ENCODE measurements at regions not wholly inside any gene's neighbourhood (a gene's known extent, or its start where the extent isn't known, plus 50 kb on each side); places are given as distances from the start of the nearest gene placed in this dataset.
"Not testable (repeated sequence)": the region's sequence is repeated elsewhere in the genome, so short reads cannot be mapped to it uniquely, and the experiment has no call there.

DNA sequence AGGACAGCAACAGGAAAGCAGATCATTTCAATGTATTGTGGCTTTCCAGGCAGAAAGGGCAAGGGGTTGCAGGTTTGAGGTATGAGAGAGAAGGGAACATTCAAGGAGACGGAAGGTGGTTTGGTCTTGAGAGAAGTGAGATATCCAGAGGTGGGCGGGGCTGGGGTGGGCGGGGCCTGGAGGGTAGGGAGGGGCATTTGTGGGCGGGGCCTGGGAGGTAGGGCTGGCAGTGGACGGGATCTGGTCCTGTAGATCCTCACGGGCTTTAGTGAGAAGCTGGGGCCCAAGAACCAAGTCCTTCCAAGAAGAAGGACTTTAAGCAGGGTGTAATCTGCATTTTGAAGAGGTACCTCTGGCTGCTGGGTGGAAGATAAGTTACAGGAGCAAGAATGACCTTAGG, 199.2 kb downstream of the MN1 start:
- H3K27ac ChIP-seq: no peak overlapping the region
- peaks cover 3% of the 10 kb centered on the region for H3K4me1 ChIP-seq (ENCODE audit: low read depth)
- no peak for DNase-seq (ENCODE audit: low read depth in 1 of 2, low spot score in 1 of 2)

DNA sequence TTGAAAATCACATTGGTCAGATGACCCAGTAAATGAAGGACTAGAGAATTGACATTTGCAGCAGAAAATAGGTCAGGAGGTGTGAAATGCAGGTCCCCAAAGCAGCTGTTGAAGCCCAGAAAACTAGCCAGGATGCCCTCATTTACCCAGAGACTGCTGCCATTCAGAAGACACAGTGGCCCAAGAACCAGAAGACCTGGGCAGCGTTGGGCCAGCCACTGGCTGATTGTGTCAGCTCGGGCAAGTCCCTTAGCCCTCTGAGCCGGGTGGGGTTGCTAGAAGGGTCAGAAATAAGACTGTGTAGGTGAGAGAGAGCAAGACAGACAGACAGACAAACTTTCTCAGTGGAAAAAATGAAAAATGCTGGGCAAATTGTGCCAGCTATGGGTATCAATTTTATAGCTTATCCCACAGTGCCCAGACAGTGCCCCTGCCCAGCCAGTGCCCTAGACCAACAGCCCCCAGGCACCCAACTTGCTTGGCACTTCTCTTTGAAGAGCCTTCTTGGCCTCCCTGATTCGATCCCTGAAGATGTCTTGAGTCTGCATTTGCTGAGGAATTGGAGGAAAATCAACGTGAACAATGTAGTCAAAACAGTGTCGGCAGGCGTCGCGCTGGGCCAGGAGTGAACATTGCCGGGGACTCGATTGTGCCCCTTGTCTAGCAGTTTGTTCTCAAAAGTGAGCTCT, 198.3 kb downstream of the MN1 start:
- TF ChIP-seq, protein P1, sequence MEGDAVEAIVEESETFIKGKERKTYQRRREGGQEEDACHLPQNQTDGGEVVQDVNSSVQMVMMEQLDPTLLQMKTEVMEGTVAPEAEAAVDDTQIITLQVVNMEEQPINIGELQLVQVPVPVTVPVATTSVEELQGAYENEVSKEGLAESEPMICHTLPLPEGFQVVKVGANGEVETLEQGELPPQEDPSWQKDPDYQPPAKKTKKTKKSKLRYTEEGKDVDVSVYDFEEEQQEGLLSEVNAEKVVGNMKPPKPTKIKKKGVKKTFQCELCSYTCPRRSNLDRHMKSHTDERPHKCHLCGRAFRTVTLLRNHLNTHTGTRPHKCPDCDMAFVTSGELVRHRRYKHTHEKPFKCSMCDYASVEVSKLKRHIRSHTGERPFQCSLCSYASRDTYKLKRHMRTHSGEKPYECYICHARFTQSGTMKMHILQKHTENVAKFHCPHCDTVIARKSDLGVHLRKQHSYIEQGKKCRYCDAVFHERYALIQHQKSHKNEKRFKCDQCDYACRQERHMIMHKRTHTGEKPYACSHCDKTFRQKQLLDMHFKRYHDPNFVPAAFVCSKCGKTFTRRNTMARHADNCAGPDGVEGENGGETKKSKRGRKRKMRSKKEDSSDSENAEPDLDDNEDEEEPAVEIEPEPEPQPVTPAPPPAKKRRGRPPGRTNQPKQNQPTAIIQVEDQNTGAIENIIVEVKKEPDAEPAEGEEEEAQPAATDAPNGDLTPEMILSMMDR (IDR thresholded peaks at IDR 0.05; ENCODE audit: low read depth, low read length): no peak
- no peak for DNase-seq (ENCODE audit: low read depth in 1 of 2, low spot score in 1 of 2)
- Histone ChIP-seq H3K4me3 (no peak overlapping the region), H3K4me1 (ENCODE audit: low read depth) (peaks cover 3% of the 10 kb centered on the region), H3K9me3 (ENCODE audit: low read depth) (no peaks in the 10 kb centered on the region), H3K27ac (no peak overlapping the region), H3K27me3 (no peaks in the 10 kb centered on the region), H3K36me3 (no peaks in the 10 kb centered on the region)

More for the DNA sequence above, 199.2 kb downstream of the MN1 start:
- Histone ChIP-seq H3K36me3 (no peaks in the 10 kb centered on the region), H3K27me3 (no peaks in the 10 kb centered on the region), H3K4me3 (no peak overlapping the region), H3K9me3 (ENCODE audit: low read depth) (no peaks in the 10 kb centered on the region)
- TF ChIP-seq, protein P1 (IDR thresholded peaks at IDR 0.05; ENCODE audit: low read depth, low read length): no peak

DNA sequence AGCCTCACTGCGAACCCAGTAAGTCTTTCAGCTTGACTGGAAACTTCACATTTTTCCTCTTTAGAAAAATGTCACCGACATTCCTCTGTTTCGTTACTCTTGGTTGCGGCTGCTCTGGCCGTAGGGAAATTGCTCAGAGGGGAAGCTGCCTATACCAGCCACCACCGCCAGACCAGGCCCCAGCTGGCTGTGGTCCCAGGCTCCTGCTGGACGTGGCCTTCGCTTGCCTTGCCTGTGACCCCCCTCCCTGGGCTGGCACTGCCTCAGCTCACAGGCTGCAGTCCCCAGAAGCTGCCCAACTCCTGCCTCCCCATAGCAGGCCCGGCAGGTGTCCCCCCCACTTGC, 197.8 kb downstream of the MN1 start:
- H3K27ac ChIP-seq: no peak overlapping the region
- DNase-seq (ENCODE audit: low read depth in 1 of 2, low spot score in 1 of 2): peak; percentile 18 to 89
- no peaks in the 10 kb centered on the region for H3K36me3 ChIP-seq
- TF ChIP-seq, protein P1 (IDR thresholded peaks at IDR 0.05; ENCODE audit: low read depth, low read length): peak; percentile 12
- no peaks in the 10 kb centered on the region for H3K9me3 ChIP-seq (ENCODE audit: low read depth)
- no peaks in the 10 kb centered on the region for H3K27me3 ChIP-seq
- H3K4me3 ChIP-seq: no peak overlapping the region
- peaks cover 3% of the 10 kb centered on the region for H3K4me1 ChIP-seq (ENCODE audit: low read depth)

DNA sequence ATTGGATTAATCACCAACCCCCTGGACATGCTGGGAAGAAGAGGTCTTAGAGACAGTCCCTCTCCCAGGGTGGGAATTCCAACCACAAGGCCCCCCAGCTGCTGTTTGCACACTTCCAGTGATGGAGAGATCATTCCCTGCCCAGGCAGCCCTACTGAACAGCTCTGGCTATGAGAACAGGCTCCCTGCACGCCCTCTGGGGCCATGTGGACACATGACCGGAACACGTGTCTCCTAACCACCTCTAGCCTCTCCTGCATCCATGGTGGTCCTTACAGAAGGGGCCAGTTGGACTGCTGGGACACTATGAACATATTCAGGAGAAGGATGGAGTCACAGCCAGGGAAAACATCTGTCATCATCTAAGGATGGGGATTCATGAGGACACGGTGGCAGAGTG, 196.2 kb downstream of the MN1 start:
- Histone ChIP-seq H3K4me1 (ENCODE audit: low read depth) (peaks cover 3% of the 10 kb centered on the region), H3K9me3 (ENCODE audit: low read depth) (no peaks in the 10 kb centered on the region), H3K36me3 (no peaks in the 10 kb centered on the region), H3K4me3 (no peak overlapping the region), H3K27me3 (no peaks in the 10 kb centered on the region), H3K27ac (no peak overlapping the region)
- TF ChIP-seq, protein P1 (IDR thresholded peaks at IDR 0.05; ENCODE audit: low read depth, low read length): no peak
- DNase-seq (ENCODE audit: low read depth in 1 of 2, low spot score in 1 of 2): no peak

DNA sequence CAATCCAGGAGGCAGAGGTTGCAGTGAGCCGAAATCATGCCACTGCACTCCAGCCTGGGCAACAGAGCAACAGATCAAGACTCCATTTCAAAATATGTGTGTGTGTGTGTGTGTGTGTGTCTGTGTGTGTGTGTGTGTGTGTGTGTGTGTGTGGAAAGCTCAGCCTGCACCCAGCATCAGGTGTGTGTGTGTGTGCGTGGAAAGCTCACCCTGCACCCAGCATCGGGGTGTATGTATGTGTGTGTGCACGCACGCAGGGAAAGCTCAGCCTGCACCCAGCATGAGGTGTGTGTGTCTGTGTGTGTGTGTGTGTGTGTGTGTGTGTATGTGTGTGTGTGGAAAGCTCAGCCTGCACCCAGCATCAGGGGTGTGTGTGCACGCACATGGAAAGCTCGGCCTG, 193.8 kb downstream of the MN1 start:
- DNase-seq (ENCODE audit: low read depth in 1 of 2, low spot score in 1 of 2): not testable (repeated sequence)

DNA sequence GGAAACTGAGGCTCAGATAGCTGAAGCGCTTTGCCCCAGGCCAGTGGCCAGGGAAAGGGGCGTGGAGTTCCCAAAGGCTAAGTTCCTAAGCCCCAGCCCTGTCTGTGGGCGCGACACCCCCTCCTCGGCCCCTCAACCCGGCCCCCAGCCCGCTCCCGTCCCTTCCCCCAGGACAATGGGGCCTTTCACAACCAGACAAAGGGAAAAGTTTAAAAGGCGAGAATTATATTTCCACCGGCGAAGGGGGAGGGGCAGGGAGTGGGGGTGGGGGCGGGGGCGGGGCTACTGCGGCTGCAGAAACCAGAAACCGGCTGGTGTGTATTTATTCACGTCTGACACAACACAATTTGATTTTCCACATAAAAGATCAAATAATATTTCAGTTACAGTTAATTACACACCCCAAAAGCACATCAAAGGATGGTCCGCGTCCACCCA, 192.1 kb downstream of the MN1 start:
- no peak for DNase-seq (ENCODE audit: low read depth in 1 of 2, low spot score in 1 of 2)
- TF ChIP-seq, protein P1 (IDR thresholded peaks at IDR 0.05; ENCODE audit: low read depth, low read length): no peak
- no peak overlapping the region for H3K27ac ChIP-seq
- H3K36me3 ChIP-seq: no peaks in the 10 kb centered on the region
- H3K27me3 ChIP-seq: no peaks in the 10 kb centered on the region
- no peak overlapping the region for H3K4me3 ChIP-seq
- H3K9me3 ChIP-seq (ENCODE audit: low read depth): no peaks in the 10 kb centered on the region
- H3K4me1 ChIP-seq (ENCODE audit: low read depth): peaks cover 10% of the 10 kb centered on the region

More for the DNA sequence above, 193.8 kb downstream of the MN1 start:
- H3K27ac ChIP-seq; H3K4me3 ChIP-seq; H3K36me3 ChIP-seq; H3K27me3 ChIP-seq; H3K9me3 ChIP-seq (ENCODE audit: low read depth): not testable (repeated sequence)
- H3K4me1 ChIP-seq (ENCODE audit: low read depth): peaks cover 10% of the 10 kb centered on the region

DNA sequence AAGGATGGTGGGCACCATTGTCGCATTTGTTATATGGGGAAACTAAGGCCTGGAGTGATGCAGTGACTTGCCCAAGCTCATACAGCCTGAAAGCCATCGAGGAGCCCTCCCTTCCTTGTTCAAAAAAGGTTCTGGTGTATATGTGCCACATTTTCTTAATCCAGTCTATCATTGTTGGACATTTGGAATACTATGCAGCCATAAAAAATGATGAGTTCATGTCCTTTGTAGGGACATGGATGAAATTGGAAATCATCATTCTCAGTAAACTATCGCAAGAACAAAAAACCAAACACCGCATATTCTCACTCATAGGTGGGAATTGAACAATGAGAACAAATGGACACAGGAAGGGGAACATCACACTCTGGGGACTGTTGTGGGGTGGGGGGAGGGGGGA, 191.4 kb downstream of the MN1 start:
- peaks cover 10% of the 10 kb centered on the region for H3K4me1 ChIP-seq (ENCODE audit: low read depth)
- DNase-seq (ENCODE audit: low read depth in 1 of 2, low spot score in 1 of 2); H3K36me3 ChIP-seq; H3K4me3 ChIP-seq; H3K9me3 ChIP-seq (ENCODE audit: low read depth); H3K27me3 ChIP-seq; H3K27ac ChIP-seq: not testable (repeated sequence)

Data from cardiac muscle cell (in vitro differentiated cells and primary cell).